Activated CD4-positive, alpha-beta T cell treated with anti-CD3 and anti-CD28 coated beads, Interleukin-2, Interleukin-6, amounts not matched to agents 100 ng/mL and 50 ng/mL, durations not matched to agents 16 hours and 8 hours (primary cell): ENCODE measurements at regions not wholly inside any gene's neighbourhood (a gene's known extent, or its start where the extent isn't known, plus 50 kb on each side); places are given as distances from the start of the nearest gene placed in this dataset.
A peak's percentile ranks its signal among the peaks of the same experiment; 100 is the strongest.
"Not testable (repeated sequence)": the region's sequence is repeated elsewhere in the genome, so short reads cannot be mapped to it uniquely, and the experiment has no call there.

ENCODE experiments used
- DNase-seq: peaks from one replicate; pipeline ENCODE4 v3.0.0-alpha.2; 2020

DNA sequence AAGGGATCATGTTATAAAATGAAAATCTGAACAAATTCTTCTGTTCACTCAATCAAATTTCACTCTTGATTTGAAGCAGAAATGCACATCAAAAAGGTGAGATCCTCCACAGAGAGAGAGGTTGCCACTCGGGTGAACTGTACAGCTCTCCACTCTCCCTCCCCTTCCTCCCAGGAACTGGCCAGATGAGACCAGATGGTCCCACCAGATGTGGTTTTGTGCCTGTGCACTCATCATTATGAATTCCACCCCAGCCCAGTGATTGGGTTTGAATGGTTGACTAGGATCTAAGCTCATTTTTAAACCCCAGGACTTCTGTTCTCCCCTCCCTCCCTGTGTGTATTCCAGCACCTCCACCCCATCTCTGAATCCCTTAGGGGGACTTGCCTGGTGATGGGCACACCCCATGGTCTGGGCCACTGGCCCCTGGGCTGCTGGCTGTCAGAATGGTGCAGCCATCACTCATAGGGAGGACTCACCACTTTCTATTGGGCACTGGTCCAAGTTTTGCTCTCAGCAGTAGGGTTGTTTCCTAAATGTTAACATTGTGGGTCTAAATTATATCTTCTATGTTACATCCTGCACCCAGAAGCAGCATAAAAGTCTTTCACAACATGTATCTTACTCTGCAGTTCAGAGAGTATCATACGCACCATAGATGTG is 393.1 kb downstream of the TNS3 start:
- DNase-seq, result no peak

GRCh38 chr7:47188136-47188535 is 393.8 kb downstream of the TNS3 start:
- DNase-seq, result no peak

GRCh38 chr7:47186316-47186715 is 395.6 kb downstream of the TNS3 start:
- DNase-seq, result no peak

DNA sequence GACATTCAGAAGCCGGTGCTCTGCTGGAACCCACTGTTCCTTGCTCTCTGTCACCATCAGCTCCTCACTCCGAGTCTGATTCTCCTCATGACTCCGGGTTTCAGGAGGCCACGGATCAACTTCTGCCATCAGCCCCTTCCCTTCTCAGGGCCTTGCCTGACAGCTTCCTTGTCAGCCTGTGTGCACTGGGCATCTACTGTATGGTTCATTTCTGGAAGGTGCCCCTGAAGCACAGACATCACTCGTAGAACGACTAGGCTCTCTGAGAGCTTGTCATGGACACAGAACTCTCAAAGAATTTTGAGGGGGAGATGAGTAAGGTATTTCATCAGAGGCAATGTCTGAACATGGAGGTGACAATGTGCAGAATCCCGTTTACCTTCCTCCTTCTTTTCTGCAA is 396.1 kb downstream of the TNS3 start:
- DNase-seq, result no peak

DNA sequence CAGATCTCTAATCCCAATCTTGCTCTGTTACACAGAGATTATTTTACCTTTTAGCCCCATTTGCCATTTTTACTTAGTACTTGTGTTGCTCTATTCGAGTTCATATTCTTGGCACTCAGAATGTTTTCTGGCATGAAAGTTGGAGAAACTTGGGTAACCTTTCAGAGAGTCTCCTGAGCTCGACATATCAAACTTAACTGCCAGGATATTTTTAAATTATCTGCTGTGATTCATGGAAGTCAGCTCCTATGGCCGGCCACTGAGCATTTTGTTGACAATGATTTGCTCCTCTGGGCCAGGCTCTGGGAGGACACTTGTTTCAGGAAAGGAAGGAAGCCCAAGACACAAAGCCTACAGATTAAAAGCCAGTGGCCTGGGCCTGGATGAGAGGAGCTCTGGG is 396.7 kb downstream of the TNS3 start:
- DNase-seq, result no peak

- DNase-seq, result no peak
These were observed 397.9 kb downstream of the TNS3 start for GRCh38 chr7:47183862-47184590.

DNA sequence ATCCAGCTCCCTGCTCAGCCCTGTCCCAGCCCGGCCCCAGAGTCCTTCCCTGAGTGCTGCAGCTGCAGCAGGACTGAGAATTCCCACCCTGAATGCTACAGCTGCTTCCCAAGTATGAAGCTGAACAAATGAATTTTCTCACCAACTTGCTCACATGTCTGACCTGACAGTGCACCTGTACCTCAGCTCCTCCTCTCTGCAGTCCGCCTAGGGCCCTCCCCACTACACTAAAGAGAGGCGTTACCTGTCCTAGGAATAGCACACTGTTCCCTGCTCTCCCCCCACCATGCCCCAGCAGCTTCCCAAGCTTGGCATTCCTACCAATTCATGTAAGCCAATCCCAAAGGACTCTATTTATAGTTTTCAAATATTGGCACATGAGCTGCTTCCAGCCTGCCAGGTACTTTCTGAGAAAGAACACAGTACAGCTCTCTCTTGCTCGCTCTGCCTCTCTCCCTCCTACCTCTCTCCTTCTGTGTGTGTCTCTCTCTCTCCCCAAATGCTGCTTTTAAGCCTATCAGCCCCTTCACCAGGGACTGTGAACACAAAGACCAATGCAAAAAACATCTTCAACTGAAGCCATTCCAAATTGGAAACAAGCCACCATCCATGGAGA is 400.1 kb downstream of the TNS3 start:
- DNase-seq, result no peak

DNA sequence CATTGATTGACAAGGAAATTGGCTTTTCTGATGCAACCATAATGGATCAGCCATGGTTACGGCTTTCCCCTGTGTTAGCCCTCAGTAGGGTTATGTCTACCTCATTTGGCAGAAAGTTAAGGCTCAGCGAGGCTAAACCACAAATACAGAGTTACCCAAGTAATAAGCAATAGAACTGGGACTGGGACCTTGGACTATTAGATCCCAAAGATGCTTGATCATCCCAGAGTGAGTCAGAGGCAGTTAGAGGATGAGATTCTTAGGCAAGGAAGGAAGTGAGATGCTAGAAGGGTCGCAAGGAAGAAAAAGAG is 401.4 kb downstream of the TNS3 start:
- no peak for DNase-seq

DNA sequence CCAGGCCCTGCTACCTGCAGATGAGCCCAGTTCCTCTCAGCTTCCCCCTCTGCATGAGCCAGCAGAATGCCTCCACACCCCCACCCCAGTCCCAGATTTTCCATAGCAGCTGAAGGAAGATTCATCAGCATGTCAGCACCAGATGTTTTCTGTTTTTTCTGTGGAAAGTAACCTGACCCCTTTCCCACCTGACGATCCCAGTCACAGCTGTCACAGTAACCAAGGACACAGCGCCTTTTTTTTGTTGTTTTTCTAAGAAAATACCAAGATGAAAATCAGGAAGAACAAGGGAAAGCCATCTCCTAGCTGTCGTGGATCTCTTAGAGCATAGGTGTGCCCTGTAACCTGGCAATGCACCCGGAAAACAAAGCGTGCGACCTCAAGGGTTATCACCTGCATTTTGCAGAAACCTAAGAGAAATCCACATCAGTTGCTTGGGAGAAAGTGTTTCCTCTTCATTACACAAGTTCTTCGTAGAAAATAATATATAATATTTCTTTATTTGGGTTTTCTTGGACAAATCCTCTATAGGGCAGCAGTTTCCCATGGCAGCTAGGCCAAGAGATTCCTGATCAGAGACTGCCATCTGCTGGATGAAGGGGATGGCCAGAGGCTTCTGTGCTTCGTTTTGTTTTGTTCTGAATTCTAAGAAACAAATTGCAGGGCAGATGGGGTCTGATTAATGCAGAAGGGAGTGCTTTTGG is 401.9 kb downstream of the TNS3 start:
- peak; percentile 24 for DNase-seq

- not testable (repeated sequence) for DNase-seq
These were observed 409.0 kb downstream of the TNS3 start for GRCh38 chr7:47172602-47173539.

DNA sequence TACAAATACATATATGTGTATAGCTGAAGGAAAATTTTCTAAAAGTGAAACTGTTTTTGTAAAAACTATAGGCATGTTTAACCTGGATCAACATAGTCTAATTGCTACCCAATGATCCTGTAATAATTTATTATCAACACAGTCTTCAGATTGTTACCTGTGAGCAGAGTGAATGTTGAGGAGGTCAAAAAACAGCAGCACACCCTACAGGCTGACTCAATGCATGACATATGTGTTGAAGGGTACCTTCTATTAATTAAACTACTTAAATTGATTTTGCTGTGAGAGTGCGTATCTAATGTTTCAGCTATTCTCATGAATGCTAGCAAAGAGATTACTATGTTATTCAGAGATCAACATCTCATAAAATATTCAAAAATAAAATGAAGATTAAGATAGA is 411.4 kb downstream of the TNS3 start:
- DNase-seq, result no peak

DNA sequence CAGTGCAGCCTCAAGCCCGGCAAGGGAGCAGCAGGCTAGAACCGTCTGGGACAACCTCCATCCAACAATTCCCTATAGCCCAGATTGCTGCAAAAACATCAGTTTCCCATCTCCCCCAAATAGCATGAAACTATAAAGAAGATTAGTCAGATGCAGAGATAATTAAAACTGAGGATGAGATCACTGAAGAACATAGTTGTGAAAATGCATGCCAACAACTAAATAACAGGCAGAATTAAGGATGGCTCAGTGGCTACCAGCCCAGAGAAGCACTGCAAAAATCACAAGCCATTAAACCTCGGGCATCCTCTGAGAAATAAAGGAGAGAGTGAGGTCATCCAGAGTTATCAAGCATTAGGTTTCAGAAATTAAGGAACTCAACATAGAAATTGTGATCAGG is 427.1 kb downstream of the TNS3 start:
- no peak for DNase-seq

DNA sequence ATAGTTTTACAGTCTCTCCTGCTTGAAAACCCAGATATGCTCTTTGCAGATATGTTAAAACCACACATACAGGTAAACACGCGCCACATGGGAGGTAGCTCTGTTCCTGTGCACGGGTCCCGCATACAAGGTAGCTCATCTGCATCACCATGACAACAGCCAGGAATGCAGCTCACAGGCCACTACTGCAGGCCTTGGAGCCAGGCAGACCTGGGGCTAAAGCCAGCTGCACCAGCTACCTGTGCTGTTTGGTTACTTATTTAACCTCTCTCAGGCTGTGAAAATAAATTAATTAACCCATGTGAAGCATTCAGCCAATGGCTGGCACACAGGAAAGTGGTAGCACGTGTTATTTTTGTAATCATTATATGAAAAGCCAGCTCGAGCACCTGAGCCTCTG is 428.3 kb downstream of the TNS3 start:
- DNase-seq, result no peak

GRCh38 chr7:47153058-47153457 is 428.9 kb downstream of the TNS3 start:
- DNase-seq, result no peak

DNA sequence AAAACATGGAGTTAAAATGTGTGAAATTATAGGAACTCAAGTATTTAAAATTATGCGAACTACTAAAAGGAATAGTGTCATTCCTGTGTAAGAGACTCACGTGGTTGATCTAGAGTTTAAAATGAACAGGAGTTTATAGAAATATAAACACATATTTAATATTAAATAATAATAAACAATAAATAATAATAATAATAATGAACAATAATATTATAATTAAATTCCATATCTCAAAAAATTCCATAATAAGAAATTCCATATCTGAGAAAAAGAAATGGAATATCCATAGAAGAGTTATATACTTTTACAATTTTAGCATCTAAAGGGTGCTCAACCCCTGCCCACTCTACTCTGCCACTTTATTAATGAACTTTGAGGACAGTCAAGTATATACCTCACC is 429.6 kb downstream of the TNS3 start:
- DNase-seq, result no peak

DNA sequence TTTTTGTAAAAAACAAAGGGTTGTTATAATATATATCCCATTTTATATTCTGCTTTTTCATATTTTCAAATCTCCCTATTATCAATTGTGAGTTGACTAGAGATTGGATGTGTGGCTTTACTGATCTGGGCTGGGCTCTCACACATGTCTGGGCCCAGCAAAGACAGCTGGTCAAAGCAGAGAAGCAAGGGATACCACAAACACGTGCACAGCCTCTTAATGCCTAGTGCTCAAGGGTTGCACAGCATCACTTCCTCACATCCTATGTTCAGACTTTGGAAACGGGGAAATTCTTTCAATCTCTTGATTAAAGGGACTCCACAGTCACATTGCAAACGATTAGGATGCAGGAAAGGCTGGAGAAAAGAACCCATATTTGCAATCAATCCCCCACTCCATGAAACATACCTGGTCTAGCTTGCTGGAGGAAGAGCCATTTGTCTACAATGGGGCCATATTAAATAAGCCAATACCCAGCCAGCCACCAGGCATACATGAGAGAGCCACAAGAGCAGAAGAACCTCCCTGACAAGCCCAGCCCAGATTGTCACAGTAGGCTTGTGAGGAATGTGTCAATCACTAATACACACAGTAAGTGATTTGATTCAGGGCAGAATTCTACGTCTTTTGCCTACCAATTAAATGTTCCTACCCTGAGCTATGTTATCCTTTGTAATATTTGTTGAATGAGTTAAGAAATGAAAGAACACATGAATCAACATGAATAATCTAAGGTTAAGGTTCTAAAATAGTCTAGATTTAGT is 431.2 kb downstream of the TNS3 start:
- DNase-seq, result no peak

DNA sequence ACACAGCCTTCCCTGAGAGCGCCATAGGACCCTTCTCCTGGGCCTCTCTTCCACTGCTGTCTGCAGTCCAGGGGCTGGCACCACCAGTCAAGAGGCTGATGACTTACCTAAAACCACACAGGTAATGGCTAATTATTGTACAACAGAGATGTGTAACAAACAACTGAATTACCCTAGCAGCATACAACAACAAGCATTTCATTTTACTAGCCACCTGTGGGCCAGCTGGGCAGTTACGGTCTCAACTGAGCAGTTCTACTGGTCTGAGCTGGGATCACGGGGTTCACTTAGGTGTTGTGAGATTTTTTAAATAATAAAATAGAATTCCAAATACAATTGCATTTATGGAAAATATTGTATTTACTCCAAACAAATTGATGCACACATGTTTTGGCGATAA is 431.9 kb downstream of the TNS3 start:
- no peak for DNase-seq

- DNase-seq, result no peak
These were observed 432.6 kb downstream of the TNS3 start for GRCh38 chr7:47149208-47149839.

DNA sequence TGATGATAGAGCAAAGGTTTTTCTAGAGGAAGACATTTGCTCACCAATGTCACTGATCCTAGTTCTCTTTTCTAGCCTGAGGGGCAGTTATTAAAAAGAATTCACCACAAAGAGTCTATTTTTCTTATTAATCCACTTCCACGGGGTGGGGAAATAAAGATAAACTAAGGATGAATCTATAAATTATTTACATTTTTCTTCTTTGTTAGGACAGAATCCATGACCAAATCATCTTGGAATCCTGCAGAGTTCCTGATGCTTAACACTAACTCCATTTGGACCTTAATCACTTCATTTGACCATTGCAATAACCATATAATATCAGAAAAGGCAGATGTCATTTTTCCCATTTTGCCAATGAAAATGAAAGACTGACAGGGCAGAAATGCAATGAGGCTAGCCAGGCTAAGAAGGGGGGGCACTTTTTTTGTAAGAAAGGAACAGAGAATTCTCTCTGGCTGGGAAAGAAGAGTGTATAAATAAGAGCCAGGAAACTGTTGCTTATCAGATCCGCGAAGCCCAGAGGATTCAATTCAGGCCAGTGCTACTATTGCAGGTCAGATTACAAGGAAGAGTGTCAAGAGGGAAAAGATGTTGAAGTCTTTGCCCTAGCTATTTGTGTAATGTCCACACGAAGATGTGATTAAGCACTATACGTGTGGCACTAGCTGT is 433.2 kb downstream of the TNS3 start:
- no peak for DNase-seq

DNA sequence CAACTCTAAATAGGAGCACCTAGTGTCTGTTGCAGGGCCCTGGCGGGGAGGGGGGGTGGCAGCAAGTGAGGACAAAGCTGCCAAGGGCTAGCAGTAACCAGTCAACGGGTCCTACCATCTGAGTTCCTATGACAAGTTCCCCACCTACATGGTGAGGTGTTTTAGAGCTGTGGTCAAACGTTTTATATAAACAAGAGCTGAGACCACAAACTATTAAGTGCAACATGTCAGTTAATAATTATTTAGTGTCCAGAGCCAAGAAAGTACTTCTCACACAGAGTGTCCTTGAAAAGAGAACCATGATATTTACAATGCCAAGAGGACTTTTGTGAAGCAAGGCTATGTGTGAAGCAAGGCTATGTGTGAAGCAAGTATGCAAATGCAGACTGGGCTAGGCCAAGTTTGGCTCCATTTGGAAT is 434.7 kb downstream of the TNS3 start:
- DNase-seq, result no peak

DNA sequence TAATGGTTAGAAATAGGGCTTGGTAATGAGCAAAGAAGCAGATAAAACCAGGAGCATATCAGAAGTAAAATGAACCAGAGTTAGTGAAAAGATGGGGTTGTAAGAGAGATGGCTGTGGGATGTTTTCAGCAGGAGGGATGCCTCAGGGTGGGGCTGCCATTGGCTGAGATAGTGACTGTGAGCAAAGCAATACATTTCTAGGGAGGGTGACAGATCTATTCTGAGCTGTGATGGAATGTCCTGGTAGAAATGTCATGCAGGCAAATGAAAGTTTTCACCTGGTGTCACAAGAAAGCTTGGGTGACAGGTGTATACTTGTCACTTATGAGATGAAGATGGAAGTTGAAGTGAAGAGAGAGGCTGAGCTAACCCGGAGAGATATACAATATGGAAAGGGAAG is 435.9 kb downstream of the TNS3 start:
- no peak for DNase-seq
